GM18870 (cell line): ENCODE measurements at regions not wholly inside any gene's neighbourhood (a gene's known extent, or its start where the extent isn't known, plus 50 kb on each side); places are given as distances from the start of the nearest gene placed in this dataset.

Source experiments
- ATAC-seq: cut with Tn5 transposase; IDR thresholded peaks from one replicate; pipeline ENCODE4 v1.9.1; 2021; ENCODE audit warnings: moderate library complexity; ENCODE audit not compliant: unreplicated experiment

- no peak for ATAC-seq
Observed at GRCh38 chr13:22082030-22082429, 411.2 kb downstream of the FGF9 start.

DNA sequence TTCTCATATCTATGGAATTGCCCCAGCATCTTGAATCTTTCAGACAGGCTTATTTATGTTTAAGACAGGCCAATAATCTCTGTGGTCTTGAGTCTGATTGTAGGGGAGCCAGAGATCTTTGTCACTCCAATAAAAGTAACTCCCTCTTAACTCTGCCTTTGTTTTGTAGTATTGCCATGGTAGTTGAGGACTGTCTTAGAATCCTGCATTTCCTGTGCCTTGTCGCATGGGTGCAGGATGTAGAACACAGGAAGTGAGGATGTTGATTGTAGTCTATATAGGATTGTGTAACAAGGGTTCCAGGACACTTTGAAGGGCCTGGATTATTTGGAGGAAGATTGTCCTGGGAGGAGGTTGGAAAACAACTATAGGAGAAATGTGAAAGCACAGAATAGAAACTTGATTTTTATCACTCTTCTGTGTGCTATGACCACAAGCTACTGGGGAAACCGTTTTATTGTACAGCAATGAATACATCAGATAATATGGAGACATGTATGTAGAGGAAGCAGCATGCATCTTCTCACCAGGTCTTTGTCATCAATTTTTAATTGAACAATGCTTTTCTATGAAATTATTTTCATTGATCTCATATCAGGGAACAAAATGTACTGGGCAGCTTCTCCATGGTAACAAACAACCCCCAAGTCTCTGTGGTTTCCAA lies 411.7 kb downstream of the FGF9 start:
- ATAC-seq: no peak

- no peak for ATAC-seq
Observed at GRCh38 chr13:22085001-22085400, 414.1 kb downstream of the FGF9 start.

DNA sequence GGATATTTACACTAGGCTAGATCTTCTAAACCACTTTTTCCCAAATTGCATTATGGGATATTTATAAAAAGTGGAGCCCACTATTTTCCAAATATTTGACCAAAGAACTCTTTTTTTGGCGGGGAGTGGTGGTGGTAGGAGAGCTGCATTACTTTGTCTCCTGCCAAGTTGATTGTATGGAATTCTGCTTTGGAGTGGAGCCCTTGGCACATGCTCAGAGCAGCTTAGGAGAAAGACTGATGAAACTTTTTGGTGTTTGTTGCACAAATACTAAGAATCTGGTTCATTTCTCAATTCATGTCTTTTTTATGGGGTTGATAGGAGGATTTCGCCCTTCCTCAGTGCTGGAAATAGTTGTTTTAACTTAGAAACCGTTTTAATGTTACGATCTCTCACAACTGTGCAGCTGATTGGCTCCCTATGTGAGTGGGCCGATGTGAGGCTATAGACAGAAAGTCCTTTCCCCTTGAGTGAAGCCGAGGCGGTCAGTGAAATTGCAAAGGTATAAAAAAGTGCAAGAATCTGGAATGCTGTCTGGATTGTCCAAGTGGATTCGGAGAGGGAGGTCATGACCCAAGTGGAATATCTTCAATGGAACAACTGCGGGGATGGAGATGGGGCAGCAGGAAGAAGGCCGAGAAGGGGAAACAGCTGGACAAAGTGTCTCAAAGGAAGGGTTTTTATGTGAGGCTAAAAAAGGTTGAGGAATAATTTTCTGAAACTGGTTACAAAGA lies 415.9 kb downstream of the FGF9 start:
- no peak for ATAC-seq

DNA sequence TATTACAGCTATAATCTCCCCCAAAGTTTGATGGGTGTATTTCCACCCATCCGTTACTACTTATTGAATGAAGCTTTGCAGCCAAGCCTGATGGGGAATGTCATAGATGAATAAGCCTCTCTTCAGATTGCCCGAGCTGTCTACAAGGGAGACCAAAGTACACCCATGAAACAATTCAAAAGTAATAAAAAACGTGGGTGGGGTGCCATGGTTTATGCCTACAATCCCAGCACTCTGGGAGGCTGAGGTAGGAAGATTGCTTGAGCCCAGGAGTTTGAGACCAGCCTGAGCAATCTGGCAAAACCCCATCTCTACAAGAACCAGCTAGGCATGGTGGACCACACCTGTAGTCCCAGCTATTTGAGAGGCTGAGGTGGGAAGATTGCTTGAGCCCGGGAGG lies 419.2 kb downstream of the FGF9 start:
- ATAC-seq: no peak

GRCh38 chr13:22091222-22091970 lies 420.5 kb downstream of the FGF9 start:
- ATAC-seq: no peak

- ATAC-seq: no peak
Observed at GRCh38 chr13:22091971-22092300, 421.1 kb downstream of the FGF9 start.

GRCh38 chr13:22092791-22093560 lies 422.1 kb downstream of the FGF9 start:
- ATAC-seq: no peak

DNA sequence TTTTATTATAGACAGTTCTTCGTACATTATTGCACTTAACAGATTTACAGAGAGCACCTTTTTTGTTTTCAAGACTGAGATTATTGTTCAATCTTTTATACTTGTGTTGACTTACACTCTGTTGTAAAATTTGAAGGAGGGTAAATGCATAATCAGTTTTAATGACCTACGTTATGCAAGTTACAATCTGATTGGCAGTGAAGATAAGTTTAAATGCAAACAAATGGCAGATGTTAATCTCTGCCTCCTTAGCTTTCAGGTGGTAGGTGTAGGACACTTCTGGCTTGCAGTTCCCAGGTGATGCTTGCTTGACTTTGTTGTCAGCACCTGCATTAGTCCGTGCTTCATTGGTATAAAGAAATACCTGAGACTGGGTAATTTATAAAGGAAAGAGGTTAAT lies 424.9 kb downstream of the FGF9 start:
- ATAC-seq: no peak

DNA sequence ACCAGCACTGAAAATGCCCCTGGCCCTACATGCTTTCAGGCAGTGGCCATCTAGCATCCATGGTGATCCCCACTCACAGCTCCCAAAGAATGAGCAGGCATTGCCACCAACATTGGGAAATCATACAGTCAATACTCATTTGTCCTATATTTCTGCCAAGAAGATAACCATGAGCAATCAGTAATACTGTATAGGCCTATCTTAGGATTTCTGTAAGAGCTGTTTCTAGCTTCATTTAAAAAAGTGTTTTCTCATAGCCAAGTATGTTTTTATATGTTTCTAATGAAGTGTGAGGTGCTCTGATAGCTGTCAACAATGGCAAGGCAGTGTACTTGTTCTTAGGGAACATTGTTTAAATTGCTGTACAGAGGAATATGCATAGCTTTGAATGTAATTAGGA lies 428.7 kb downstream of the FGF9 start:
- no peak for ATAC-seq

DNA sequence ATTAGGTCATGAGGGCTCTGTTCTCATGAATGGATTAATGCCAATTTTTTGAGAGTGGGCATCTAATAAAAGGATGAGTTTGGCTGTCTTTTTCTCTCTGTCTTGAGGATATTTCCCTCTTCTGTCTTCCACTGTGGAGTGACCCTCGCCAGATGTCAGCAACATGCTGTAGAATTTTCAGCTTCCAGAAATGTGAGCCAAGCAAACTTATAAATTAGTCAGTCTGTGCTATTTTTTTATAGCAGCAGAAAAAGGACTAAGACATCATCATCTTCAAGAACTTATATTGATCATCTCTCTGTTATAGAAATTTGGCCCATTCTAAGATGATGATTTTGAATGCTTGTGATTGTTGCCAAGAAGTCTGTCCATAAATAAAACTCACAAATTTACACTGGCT lies 431.4 kb downstream of the FGF9 start:
- ATAC-seq: no peak

DNA sequence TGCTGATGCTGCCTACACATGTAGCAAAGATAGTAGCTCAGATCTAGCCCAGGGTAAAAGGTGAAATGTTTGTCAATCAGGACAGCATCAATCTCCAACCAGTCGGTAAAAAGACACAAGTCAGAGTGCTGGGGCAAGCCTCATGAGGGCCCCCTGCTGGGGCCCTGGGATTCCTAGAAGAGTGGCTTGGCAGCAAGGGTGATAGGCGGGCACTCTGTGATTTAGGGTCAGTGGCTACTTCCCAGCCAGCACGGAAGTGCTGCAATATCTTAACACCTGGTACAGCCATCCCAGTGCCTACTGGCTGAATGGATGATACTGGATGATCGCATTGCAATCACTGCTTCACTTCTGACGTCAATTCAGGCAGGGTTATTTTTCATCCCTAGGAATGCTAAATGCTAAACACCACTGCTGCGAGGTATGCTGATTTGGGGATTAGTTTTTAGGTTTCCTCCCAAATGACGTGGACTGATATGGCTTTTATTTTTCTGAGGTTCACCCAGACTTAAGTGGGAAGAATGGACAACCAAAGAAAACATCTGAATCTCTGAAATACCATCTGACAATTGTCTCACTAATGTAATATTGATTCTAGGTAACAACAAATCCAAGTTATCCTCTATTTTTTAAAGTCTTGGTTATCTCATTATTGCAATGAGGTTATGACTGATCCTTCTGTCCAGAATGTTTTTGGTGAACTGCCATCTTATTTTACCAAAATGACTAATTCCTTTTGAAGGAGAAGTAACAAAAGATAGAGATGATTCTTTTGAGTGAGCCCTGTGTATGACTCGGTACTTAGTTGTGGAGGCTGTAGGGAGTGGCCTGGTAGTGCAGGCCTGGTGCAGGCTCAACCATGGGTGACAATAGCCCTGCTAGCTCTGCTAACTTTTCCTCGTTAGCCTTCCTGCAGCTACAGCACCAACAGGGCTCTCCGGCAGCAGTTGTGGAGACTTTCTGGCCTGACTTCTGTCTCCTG lies 432.5 kb downstream of the FGF9 start:
- no peak for ATAC-seq

DNA sequence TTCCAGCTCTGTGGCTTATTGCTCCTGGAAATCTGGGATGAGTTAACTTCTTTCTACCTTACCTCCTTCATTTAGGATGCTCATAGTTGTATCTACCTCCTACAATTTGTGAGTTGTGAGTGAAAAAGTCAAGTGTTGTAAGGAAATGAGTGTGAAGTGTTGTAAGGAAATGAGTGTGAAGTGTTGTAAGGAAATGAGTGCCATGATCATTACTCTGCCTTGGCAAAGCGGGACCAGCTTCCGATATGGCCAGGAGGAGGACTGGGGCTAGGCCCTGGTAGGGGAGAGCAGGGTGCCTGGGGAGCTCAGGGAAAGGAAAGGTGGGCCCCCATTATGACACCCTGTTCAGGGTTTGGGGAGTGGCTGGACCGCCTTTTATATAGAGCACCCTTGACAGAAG lies 435.2 kb downstream of the FGF9 start:
- ATAC-seq: no peak

GRCh38 chr13:22107549-22107948 lies 436.7 kb downstream of the FGF9 start:
- ATAC-seq: no peak

DNA sequence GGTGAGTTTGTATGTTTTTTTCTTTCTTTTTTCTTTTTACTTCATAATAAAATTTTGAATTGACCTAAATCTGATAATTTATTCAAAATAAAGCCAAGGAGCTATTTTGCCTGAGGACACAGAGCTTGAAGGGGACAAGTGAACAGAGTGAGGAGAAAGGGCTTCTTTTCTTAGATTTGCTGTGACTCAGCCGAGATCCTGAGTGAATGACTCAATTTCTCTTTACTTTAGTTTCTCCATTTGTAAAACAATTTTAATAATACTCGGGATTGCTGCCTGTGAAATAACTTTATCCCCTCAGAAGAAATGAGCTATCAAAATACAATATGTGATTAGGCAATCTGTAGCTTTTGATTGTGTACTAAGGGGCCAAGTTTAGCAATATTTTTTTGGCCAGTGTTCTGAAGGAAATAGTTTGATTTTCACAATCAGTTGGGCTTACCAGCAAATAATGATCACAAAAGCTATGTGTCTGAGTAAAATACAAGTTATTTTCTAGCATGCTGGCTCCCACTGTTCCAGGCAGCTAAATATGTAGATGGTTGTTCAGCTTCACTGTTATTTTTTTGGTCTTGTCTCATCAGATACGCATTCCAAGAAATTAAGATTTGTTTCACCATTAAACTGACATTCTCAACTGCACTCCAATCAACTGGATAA lies 437.5 kb downstream of the FGF9 start:
- no peak for ATAC-seq

DNA sequence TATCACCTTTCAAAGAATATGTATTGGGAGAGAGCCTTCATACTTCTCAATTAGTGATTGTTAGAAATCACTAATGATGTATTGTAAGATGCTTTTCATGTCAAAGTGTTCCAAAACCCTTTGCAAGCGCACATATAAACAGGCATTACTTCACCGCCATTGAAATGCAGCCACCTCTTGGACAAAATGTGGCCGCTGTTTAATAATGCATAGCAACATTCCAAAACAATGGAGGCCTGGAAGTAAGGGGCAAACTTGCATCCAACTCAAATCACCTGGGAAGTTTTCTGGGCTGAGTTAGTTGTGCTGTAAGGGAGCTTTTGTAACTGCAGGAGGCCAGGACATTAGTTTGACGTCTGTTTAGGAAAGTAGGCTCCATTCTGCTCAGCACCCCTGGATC lies 438.1 kb downstream of the FGF9 start:
- no peak for ATAC-seq

GRCh38 chr13:22110368-22110767 lies 439.5 kb downstream of the FGF9 start:
- no peak for ATAC-seq

GRCh38 chr13:22111152-22111783 lies 440.4 kb downstream of the FGF9 start:
- ATAC-seq: no peak

- ATAC-seq: no peak
Observed at GRCh38 chr13:22111961-22112360, 441.1 kb downstream of the FGF9 start.
